ENCODE measurements at regions not wholly inside any gene's neighbourhood (a gene's known extent, or its start where the extent isn't known, plus 50 kb on each side); places are given as distances from the start of the nearest gene placed in this dataset.
"Not testable (repeated sequence)": the region's sequence is repeated elsewhere in the genome, so short reads cannot be mapped to it uniquely, and the experiment has no call there.

DNA sequence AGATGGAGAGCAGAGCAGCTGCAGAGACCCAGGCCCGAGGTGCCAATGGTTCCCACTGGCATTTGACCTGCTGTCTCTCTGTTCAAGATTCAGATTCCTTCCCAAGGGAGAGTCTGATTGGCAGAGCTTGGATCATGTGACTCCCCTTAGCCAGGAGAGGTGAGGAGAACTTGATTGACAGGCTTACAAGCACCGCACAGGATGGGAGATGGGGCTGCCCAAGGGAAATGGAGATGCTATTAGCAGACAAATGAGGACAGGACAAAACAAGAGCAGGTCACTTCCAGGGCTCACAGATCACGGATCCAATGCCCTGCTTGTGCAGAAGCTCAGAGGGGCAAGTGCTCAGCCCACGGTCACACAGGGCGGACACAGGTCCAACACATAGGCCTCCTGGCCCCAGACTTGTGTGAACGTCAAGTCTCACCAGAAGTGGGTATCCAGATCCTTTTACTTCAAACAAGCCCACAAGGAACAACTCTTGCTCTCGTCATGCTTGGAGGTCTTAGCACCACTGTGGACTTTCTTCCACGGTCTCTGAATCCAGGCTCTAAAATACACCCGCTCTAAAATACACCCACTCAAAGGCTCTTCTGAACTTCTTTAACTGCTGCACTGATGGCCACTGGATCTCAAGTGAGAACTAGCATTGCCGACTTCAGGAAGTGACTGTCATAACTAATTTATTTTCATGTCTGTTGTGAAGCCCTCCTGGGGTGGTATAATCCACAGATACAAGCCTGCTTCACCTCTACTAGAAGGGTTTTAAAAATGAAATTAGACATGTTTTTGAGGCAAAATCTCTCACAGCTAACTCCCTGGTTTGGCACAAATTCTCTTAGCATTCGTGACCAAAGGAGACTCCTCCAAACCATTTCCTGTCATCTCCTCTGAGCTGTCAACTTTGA, 274.9 kb downstream of the RRAGC start:
- Mint-ChIP-seq H3K9me3 (peaks cover 16% of the 10 kb centered on the region), H3K36me3 (no peaks in the 10 kb centered on the region), H3K4me1 (peaks cover 13% of the 10 kb centered on the region), H3K27ac (no peak overlapping the region), H3K4me3 (no peak overlapping the region), H3K27me3 (ENCODE audit: low read depth) (peaks cover 11% of the 10 kb centered on the region)
- CTCF ChIA-PET, result interaction anchor here (0.5 to 1.1 kb wide), 3 partner anchors 9 to 63 kb away, joined by 3 to 6 read pairs (median 5); no protein-coding TSS in a partner anchor
- no peak for DNase-seq (ENCODE audit: low spot score)
- no peak for ATAC-seq
- POLR2A ChIA-PET, result no interaction called here
- TF ChIP-seq ELF4 (CRISPR knock-in tag; IDR thresholded peaks at IDR 0.05; ENCODE audit: low read depth) (no peak), USF2 (CRISPR knock-in tag; IDR thresholded peaks at IDR 0.05) (peak; percentile 72), USF1 (CRISPR knock-in tag; IDR thresholded peaks at IDR 0.05) (0 out of 2 replicates have a peak, but pooled peaks have one; percentile 31)
- TF ChIP-seq, protein P1, sequence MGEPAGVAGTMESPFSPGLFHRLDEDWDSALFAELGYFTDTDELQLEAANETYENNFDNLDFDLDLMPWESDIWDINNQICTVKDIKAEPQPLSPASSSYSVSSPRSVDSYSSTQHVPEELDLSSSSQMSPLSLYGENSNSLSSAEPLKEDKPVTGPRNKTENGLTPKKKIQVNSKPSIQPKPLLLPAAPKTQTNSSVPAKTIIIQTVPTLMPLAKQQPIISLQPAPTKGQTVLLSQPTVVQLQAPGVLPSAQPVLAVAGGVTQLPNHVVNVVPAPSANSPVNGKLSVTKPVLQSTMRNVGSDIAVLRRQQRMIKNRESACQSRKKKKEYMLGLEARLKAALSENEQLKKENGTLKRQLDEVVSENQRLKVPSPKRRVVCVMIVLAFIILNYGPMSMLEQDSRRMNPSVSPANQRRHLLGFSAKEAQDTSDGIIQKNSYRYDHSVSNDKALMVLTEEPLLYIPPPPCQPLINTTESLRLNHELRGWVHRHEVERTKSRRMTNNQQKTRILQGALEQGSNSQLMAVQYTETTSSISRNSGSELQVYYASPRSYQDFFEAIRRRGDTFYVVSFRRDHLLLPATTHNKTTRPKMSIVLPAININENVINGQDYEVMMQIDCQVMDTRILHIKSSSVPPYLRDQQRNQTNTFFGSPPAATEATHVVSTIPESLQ (CRISPR knock-in tag; IDR thresholded peaks at IDR 0.05), result no peak

DNA sequence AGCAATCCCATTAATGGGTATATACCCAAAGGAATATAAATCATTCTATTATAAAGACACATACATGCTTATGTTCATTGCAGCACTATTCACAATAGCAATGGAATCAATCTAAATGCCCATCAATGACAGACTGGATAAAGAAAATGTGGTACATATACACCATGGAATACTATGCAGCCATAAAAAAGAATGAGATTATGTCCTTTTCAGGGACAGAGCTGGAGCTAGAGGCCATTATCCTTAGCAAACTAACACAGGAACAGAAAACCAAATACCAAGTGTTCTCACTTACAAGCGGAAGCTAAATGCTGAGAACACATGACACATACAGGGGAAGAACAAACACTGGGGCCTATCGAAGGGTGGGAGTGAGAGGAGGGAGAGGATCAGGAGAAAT, 276.3 kb downstream of the RRAGC start:
- POLR2A ChIA-PET; DNase-seq (ENCODE audit: low spot score); H3K4me3 Mint-ChIP-seq; ATAC-seq; CTCF ChIA-PET; H3K27ac Mint-ChIP-seq; H3K36me3 Mint-ChIP-seq: not testable (repeated sequence)
- Mint-ChIP-seq H3K9me3 (peaks cover 16% of the 10 kb centered on the region), H3K27me3 (ENCODE audit: low read depth) (peaks cover 24% of the 10 kb centered on the region), H3K4me1 (peaks cover 13% of the 10 kb centered on the region)

DNA sequence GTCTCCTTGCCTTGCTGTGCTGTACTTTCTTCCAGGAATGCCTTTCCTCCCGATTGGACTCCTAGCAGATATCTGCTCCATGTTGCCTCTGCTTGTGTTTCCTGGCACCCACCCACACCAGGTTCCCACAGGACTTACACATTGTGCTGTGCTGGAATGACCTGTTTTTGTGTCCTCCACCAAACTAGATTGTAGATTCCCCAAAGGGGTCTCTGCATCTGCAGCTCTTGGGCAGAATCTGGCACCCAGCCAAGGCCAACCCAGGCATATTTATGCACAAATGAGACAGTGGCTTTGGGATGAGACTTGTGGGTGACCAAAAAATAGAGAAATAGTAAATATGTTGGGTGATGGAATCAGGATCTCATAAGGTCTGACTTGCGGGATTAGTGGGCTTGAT, 278.2 kb downstream of the RRAGC start:
- POLR2A ChIA-PET, result no interaction called here
- no peaks in the 10 kb centered on the region for H3K36me3 Mint-ChIP-seq
- peaks cover 16% of the 10 kb centered on the region for H3K9me3 Mint-ChIP-seq
- no peak overlapping the region for H3K4me3 Mint-ChIP-seq
- CTCF ChIA-PET, result interaction anchor here (1.2 kb wide), 2 partner anchors 17 to 27 kb away, joined by 3 to 4 read pairs; no protein-coding TSS in a partner anchor
- H3K4me1 Mint-ChIP-seq, result peaks cover 24% of the 10 kb centered on the region
- TF ChIP-seq EMX1 (CRISPR knock-in tag; IDR thresholded peaks at IDR 0.05) (no peak), SOX15 (CRISPR knock-in tag; IDR thresholded peaks at IDR 0.05) (no peak), ETV6 (CRISPR knock-in tag; IDR thresholded peaks at IDR 0.05) (no peak), NR2C2 (CRISPR knock-in tag; IDR thresholded peaks at IDR 0.05) (no peak), OVOL2 (CRISPR knock-in tag; IDR thresholded peaks at IDR 0.05; ENCODE audit: borderline replicate concordance) (no peak), TP53 (CRISPR knock-in tag; IDR thresholded peaks at IDR 0.05) (no peak), ZNF263 (CRISPR knock-in tag; IDR thresholded peaks at IDR 0.05; ENCODE audit: low read depth) (no peak), NFATC4 (CRISPR knock-in tag; IDR thresholded peaks at IDR 0.05) (no peak), ZNF281 (CRISPR knock-in tag; IDR thresholded peaks at IDR 0.05) (no peak), IRF1 (CRISPR knock-in tag; IDR thresholded peaks at IDR 0.05) (no peak)
- TF ChIP-seq, protein P2, sequence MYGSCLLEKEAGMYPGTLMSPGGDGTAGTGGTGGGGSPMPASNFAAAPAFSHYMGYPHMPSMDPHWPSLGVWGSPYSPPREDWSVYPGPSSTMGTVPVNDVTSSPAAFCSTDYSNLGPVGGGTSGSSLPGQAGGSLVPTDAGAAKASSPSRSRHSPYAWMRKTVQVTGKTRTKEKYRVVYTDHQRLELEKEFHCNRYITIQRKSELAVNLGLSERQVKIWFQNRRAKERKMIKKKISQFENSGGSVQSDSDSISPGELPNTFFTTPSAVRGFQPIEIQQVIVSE (CRISPR knock-in tag; IDR thresholded peaks at IDR 0.05; ENCODE audit: borderline replicate concordance), result no peak
- TF ChIP-seq, protein P3, sequence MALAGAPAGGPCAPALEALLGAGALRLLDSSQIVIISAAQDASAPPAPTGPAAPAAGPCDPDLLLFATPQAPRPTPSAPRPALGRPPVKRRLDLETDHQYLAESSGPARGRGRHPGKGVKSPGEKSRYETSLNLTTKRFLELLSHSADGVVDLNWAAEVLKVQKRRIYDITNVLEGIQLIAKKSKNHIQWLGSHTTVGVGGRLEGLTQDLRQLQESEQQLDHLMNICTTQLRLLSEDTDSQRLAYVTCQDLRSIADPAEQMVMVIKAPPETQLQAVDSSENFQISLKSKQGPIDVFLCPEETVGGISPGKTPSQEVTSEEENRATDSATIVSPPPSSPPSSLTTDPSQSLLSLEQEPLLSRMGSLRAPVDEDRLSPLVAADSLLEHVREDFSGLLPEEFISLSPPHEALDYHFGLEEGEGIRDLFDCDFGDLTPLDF (CRISPR knock-in tag; IDR thresholded peaks at IDR 0.05), result no peak
- peaks cover 41% of the 10 kb centered on the region for H3K27me3 Mint-ChIP-seq (ENCODE audit: low read depth)
- no peak overlapping the region for H3K27ac Mint-ChIP-seq
- DNase-seq (ENCODE audit: low spot score) (no peak), ATAC-seq (no peak)

Measured in WTC11 (cell line).